MM.1S (cell line): ENCODE measurements at regions not wholly inside any gene's neighbourhood (a gene's known extent, or its start where the extent isn't known, plus 50 kb on each side); places are given as distances from the start of the nearest gene placed in this dataset.

Experiments
- EZH2 ChIP-seq: fragments of 300-600 bp; sonication (generic); optimal IDR thresholded peaks from 2 replicates; pipeline ENCODE3; 2017; ENCODE audit warnings: low read depth, mild to moderate bottlenecking, antibody characterized with exemption, low read length, mixed read lengths
- EZH2phosphoT487 ChIP-seq: fragments of 300-600 bp; sonication (generic); IDR thresholded peaks from 2 replicates; pipeline ENCODE4 v1.6.1; 2018; ENCODE audit warnings: antibody characterized with exemption, low read length
- TF ChIP-seq, protein P1 (sequence below): fragments of 300-600 bp; sonication (generic); IDR thresholded peaks from 2 replicates; pipeline ENCODE4 v1.5.1; 2016; ENCODE audit warnings: antibody characterized with exemption, low read length, mixed read lengths

DNA sequence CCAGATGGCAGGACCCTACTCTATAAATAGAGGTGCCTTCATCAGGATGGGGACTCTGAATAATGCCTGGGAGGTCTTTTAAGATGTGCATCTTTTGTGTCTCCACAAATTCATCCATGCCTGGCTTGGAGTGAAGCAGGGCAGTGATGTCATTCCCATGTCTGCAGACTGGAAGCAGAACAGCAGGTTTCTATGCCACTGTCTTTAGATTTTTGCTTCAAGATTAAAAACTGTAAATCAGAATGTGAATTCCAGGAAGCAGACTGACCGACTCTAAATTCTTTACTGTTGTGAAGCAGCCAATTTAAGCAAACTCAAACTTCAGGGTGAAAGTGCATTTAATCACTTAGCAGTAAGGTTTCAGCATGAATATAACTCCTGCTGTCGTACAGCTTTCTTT, 159.3 kb downstream of the SCG2 start:
- TF ChIP-seq EZH2 (no peak), EZH2phosphoT487 (no peak)
- TF ChIP-seq, protein P1, sequence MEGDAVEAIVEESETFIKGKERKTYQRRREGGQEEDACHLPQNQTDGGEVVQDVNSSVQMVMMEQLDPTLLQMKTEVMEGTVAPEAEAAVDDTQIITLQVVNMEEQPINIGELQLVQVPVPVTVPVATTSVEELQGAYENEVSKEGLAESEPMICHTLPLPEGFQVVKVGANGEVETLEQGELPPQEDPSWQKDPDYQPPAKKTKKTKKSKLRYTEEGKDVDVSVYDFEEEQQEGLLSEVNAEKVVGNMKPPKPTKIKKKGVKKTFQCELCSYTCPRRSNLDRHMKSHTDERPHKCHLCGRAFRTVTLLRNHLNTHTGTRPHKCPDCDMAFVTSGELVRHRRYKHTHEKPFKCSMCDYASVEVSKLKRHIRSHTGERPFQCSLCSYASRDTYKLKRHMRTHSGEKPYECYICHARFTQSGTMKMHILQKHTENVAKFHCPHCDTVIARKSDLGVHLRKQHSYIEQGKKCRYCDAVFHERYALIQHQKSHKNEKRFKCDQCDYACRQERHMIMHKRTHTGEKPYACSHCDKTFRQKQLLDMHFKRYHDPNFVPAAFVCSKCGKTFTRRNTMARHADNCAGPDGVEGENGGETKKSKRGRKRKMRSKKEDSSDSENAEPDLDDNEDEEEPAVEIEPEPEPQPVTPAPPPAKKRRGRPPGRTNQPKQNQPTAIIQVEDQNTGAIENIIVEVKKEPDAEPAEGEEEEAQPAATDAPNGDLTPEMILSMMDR = no peak
